Activated CD4-positive, alpha-beta T cell treated with anti-CD3 and anti-CD28 coated beads, Interleukin-2, amount 50 U/mL, for 48 hours (primary cell): ENCODE measurements at regions not wholly inside any gene's neighbourhood (a gene's known extent, or its start where the extent isn't known, plus 50 kb on each side); places are given as distances from the start of the nearest gene placed in this dataset.
"Not testable (repeated sequence)": the region's sequence is repeated elsewhere in the genome, so short reads cannot be mapped to it uniquely, and the experiment has no call there.

Experiments
- DNase-seq, 2 experiments: peaks; one replicate each; pipeline ENCODE4 v3.0.0-alpha.2; 2020

GRCh38 chr22:48070760-48071159, 1308.3 kb downstream of the TBC1D22A start:
- no peak for DNase-seq

GRCh38 chr22:48070083-48070482, 1307.6 kb downstream of the TBC1D22A start:
- DNase-seq = no peak

- no peak for DNase-seq
These were observed 1306.8 kb downstream of the TBC1D22A start for GRCh38 chr22:48069256-48069655.

- DNase-seq = no peak
These were observed 1306.0 kb downstream of the TBC1D22A start for GRCh38 chr22:48068323-48068885.

- no peak for DNase-seq
These were observed 1303.4 kb downstream of the TBC1D22A start for GRCh38 chr22:48065892-48066291.

GRCh38 chr22:48061726-48062125, 1299.3 kb downstream of the TBC1D22A start:
- no peak for DNase-seq

- DNase-seq = no peak
These were observed 1297.8 kb downstream of the TBC1D22A start for GRCh38 chr22:48060266-48060665.

GRCh38 chr22:48059521-48059920, 1297.1 kb downstream of the TBC1D22A start:
- DNase-seq = not testable (repeated sequence)

GRCh38 chr22:48057116-48057835, 1294.8 kb downstream of the TBC1D22A start:
- DNase-seq = no peak

- DNase-seq = no peak
These were observed 1293.4 kb downstream of the TBC1D22A start for GRCh38 chr22:48055827-48056226.

GRCh38 chr22:48055185-48055584, 1292.7 kb downstream of the TBC1D22A start:
- DNase-seq = no peak

GRCh38 chr22:48054596-48054995, 1292.1 kb downstream of the TBC1D22A start:
- DNase-seq = no peak

- no peak for DNase-seq
These were observed 1291.5 kb downstream of the TBC1D22A start for GRCh38 chr22:48053973-48054372.

- DNase-seq = no peak
These were observed 1291.0 kb downstream of the TBC1D22A start for GRCh38 chr22:48053486-48053885.

GRCh38 chr22:48052621-48052890, 1290.1 kb downstream of the TBC1D22A start:
- no peak for DNase-seq

GRCh38 chr22:48051796-48052620, 1289.6 kb downstream of the TBC1D22A start:
- DNase-seq = no peak

- no peak for DNase-seq
These were observed 1288.4 kb downstream of the TBC1D22A start for GRCh38 chr22:48050836-48051235.

GRCh38 chr22:48049116-48049515, 1286.7 kb downstream of the TBC1D22A start:
- no peak for DNase-seq

- DNase-seq = no peak
These were observed 1285.5 kb downstream of the TBC1D22A start for GRCh38 chr22:48047722-48048500.

- DNase-seq = no peak
These were observed 1282.9 kb downstream of the TBC1D22A start for GRCh38 chr22:48045369-48045768.

- no peak for DNase-seq
These were observed 1282.1 kb downstream of the TBC1D22A start for GRCh38 chr22:48044487-48045060.

- no peak for DNase-seq
These were observed 1281.1 kb downstream of the TBC1D22A start for GRCh38 chr22:48043581-48043980.
